ENCODE measurements at regions not wholly inside any gene's neighbourhood (a gene's known extent, or its start where the extent isn't known, plus 50 kb on each side); places are given as distances from the start of the nearest gene placed in this dataset.
A peak's percentile ranks its signal among the peaks of the same experiment; 100 is the strongest.

DNA sequence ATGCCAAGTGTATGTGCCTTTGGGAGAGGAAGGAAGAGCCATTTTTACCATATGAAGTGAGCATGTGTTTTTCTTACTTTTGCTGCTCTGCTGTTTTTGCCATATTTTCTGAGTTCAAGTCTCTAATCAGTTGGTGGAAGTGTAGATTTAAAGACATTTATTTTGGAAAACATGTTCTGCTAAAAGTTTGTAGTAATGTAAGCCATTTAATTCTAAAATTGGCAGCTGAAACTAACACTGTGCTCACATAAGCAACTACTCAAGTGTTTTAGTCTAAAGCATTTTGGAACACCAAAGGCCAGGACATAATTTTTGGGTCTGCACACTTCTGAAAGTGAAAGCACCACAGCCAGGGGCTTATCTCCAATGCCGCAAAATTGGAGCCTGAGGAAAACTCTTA lies 363.4 kb upstream of the ZNF608 start:
- TF ChIP-seq CTCF (IDR thresholded peaks at IDR 0.05), result no peak
- Mint-ChIP-seq H3K4me1 (ENCODE audit: low read depth) (peaks cover 29% of the 10 kb centered on the region), H3K4me3 (no peak overlapping the region), H3K36me3 (ENCODE audit: low read depth) (no peaks in the 10 kb centered on the region), H3K27ac (no peak overlapping the region), H3K27me3 (ENCODE audit: insufficient read depth) (no peaks in the 10 kb centered on the region; the same call in 1 of the 2 replicates), H3K9me3 (no peaks in the 10 kb centered on the region)
- DNase-seq, result no peak

GRCh38 chr5:125112196-125112595 lies 365.8 kb upstream of the ZNF608 start:
- no peaks in the 10 kb centered on the region for H3K9me3 Mint-ChIP-seq
- peaks cover 42% of the 10 kb centered on the region for H3K4me1 Mint-ChIP-seq (ENCODE audit: low read depth)
- no peak overlapping the region for H3K4me3 Mint-ChIP-seq
- H3K27me3 Mint-ChIP-seq (ENCODE audit: insufficient read depth), result no peaks in the 10 kb centered on the region; the same call in 1 of the 2 replicates
- peak; percentile 9 for DNase-seq
- TF ChIP-seq CTCF (IDR thresholded peaks at IDR 0.05), result no peak
- H3K27ac Mint-ChIP-seq, result no peak overlapping the region
- H3K36me3 Mint-ChIP-seq (ENCODE audit: low read depth), result no peaks in the 10 kb centered on the region

DNA sequence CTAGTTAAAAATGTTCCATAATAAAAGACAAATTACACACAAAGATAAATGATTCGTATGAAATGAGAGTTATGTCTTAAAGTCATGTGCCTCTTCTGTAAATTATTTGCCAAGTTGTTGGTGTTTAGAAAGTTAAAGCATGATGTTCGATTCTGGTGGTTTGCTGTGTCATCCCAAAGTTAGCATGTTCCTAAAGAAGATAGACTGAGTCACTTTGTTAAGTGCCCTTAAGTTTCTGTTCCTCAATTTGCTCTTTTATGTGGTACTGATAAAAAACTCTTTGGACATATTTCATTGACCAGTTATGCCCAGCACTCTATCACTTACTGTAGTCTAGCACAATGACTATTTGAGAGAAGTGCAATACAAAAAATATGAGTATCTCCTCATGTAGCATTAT lies 366.9 kb upstream of the ZNF608 start:
- H3K27ac Mint-ChIP-seq, result no peak overlapping the region
- DNase-seq, result no peak
- no peak overlapping the region for H3K4me3 Mint-ChIP-seq
- no peak for TF ChIP-seq CTCF (IDR thresholded peaks at IDR 0.05)
- H3K9me3 Mint-ChIP-seq, result no peaks in the 10 kb centered on the region
- no peaks in the 10 kb centered on the region for H3K36me3 Mint-ChIP-seq (ENCODE audit: low read depth)
- H3K27me3 Mint-ChIP-seq (ENCODE audit: insufficient read depth), result peaks cover 1% of the 10 kb centered on the region
- peaks cover 52% of the 10 kb centered on the region for H3K4me1 Mint-ChIP-seq (ENCODE audit: low read depth)

- no peaks in the 10 kb centered on the region for H3K9me3 Mint-ChIP-seq
- no peak overlapping the region for H3K4me3 Mint-ChIP-seq
- no peak for DNase-seq
- H3K4me1 Mint-ChIP-seq (ENCODE audit: low read depth), result peaks cover 52% of the 10 kb centered on the region
- no peak overlapping the region for H3K27ac Mint-ChIP-seq
- H3K27me3 Mint-ChIP-seq (ENCODE audit: insufficient read depth), result peaks cover 2% of the 10 kb centered on the region
- no peaks in the 10 kb centered on the region for H3K36me3 Mint-ChIP-seq (ENCODE audit: low read depth)
- TF ChIP-seq CTCF (IDR thresholded peaks at IDR 0.05), result no peak
Measured at GRCh38 chr5:125115195-125115525, 368.7 kb upstream of the ZNF608 start.

- Mint-ChIP-seq H3K9me3 (no peaks in the 10 kb centered on the region), H3K4me1 (ENCODE audit: low read depth) (peaks cover 39% of the 10 kb centered on the region), H3K27me3 (ENCODE audit: insufficient read depth) (peaks cover 2% of the 10 kb centered on the region), H3K36me3 (ENCODE audit: low read depth) (no peaks in the 10 kb centered on the region), H3K4me3 (no peak overlapping the region), H3K27ac (peak overlapping the region; percentile 51; the same call in 1 of the 2 replicates)
- TF ChIP-seq CTCF (IDR thresholded peaks at IDR 0.05), result no peak
- DNase-seq, result peak; percentile 11
Measured at GRCh38 chr5:125117566-125117965, 371.1 kb upstream of the ZNF608 start.

DNA sequence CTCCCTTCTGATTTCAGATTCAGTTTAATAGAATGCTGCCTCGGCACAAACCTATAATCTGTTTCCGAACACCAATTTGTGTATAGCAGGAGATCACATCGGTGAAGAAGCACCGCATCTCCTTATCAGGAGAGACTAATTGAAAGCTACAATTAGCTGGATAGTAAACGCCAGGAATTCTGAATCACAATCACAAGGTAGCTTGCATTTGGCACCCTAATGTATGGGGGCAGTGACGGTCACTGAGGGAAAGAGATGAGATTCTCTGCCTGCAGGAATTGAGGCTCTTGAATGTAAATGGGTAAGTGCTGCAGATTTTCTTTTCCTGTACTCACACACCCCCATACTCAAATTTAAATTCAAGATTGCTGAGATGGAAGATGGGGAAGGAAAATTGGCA lies 373.6 kb upstream of the ZNF608 start:
- peaks cover 2% of the 10 kb centered on the region; the same call in 1 of the 2 replicates for H3K27me3 Mint-ChIP-seq (ENCODE audit: insufficient read depth)
- H3K36me3 Mint-ChIP-seq (ENCODE audit: low read depth), result no peaks in the 10 kb centered on the region
- no peak overlapping the region for H3K27ac Mint-ChIP-seq
- no peak for DNase-seq
- H3K4me3 Mint-ChIP-seq, result no peak overlapping the region
- H3K4me1 Mint-ChIP-seq (ENCODE audit: low read depth), result peaks cover 22% of the 10 kb centered on the region
- TF ChIP-seq CTCF (IDR thresholded peaks at IDR 0.05), result no peak
- H3K9me3 Mint-ChIP-seq, result no peaks in the 10 kb centered on the region

All from HFFc6 (cell line).